Endothelial cell of umbilical vein (primary cell): ENCODE measurements at regions not wholly inside any gene's neighbourhood (a gene's known extent, or its start where the extent isn't known, plus 50 kb on each side); places are given as distances from the start of the nearest gene placed in this dataset.

Experiments used
- BruUV-seq: library from RNA; stranded (reverse); fragments of 400-500 nt; replicated peaks from 2 replicates; lab custom pipeline; 2021; lab: Mats Ljungman, UMichigan
- CTCF ChIA-PET: fragments of 300-600, 350-600 bp; sonication (Branson Sonifier 250); formaldehyde crosslinking; loops from one replicate; lab custom pipeline; 2021; ENCODE audit warnings: antibody characterized with exemption, inconsistent platforms; lab: Charles Lee
- POLR2A ChIA-PET: fragments of 300-600, 350-600 bp; sonication (Branson Sonifier 250); formaldehyde crosslinking; loops from one replicate; lab custom pipeline; 2021; ENCODE audit warnings: antibody characterized with exemption, inconsistent platforms; lab: Charles Lee
- DNase-seq: peaks from one replicate; pipeline ENCODE4 v3.0.0-alpha.2; 2011; ENCODE audit warnings: low read depth, low spot score
- FAIRE-seq: peaks from 2 replicates; lab custom pipeline; 2011; peaks lifted over from hg19 to GRCh38; lab: Jason Lieb, UNC
- H2AFZ ChIP-seq: 2 replicates; pipeline ENCODE4 v1.6.0; 2012; ENCODE audit warnings: low read depth, low read length, control low read depth, inconsistent platforms
- H3K27ac ChIP-seq: 2 replicates; pipeline ENCODE4 v1.5.1; 2011; ENCODE audit warnings: low read depth, mild to moderate bottlenecking, control low read depth, low read length, moderate library complexity; ENCODE audit not compliant: insufficient read depth
- H3K27me3 ChIP-seq, 2 experiments: 2 replicates each; pipeline versions ENCODE4 v1.6.0 to v1.6.1; 2011; ENCODE audit warnings: low read length in 2 of 2, mixed read lengths in 1 of 2; ENCODE audit not compliant: control insufficient read depth in 2 of 2, insufficient read depth in 2 of 2
- H3K36me3 ChIP-seq, 2 experiments: 2 replicates in 1 of 2; 3 replicates in 1 of 2; pipeline ENCODE4 v1.5.1; 2011; ENCODE audit warnings: low read length in 2 of 2, mild to moderate bottlenecking in 1 of 2, moderate library complexity in 1 of 2; ENCODE audit not compliant: control insufficient read depth in 2 of 2, insufficient read depth in 2 of 2; ENCODE audit errors: extremely low read depth in 1 of 2
- H3K4me1 ChIP-seq: 3 replicates; pipeline ENCODE4 v1.5.1; 2011; ENCODE audit warnings: mild to moderate bottlenecking, low read length; ENCODE audit not compliant: control insufficient read depth, insufficient read depth; ENCODE audit errors: extremely low read depth
- H3K4me2 ChIP-seq: 2 replicates; pipeline ENCODE4 v1.6.1; 2011; ENCODE audit warnings: low read length, control low read depth, mixed read lengths; ENCODE audit not compliant: insufficient read depth
- H3K4me3 ChIP-seq, 3 experiments: fragments of 200-600 bp in 1 of 3; sonication (generic), shearing (Covaris generic) in 1 of 3; replicated peaks in 1 of 3; 2 replicates each; pipeline ENCODE4 v1.5.1; 2011 to 2016; ENCODE audit warnings: control low read depth in 3 of 3, low read length in 3 of 3, mild to moderate bottlenecking in 2 of 3, inconsistent platforms in 1 of 3, low read depth in 1 of 3, moderate library complexity in 1 of 3; ENCODE audit not compliant: insufficient read depth in 1 of 3
- H3K79me2 ChIP-seq: 2 replicates; pipeline ENCODE4 v1.6.0; 2012; ENCODE audit warnings: low read length, inconsistent platforms; ENCODE audit not compliant: control insufficient read depth, insufficient read depth
- H3K9ac ChIP-seq: replicated peaks from 2 replicates; pipeline ENCODE3; 2011; ENCODE audit warnings: low read length, control low read depth; ENCODE audit not compliant: insufficient read depth; ENCODE audit errors: extremely low read depth
- H3K9me1 ChIP-seq: replicated peaks from 3 replicates; pipeline ENCODE4 v1.6.0; 2011; ENCODE audit warnings: mild to moderate bottlenecking, low read length; ENCODE audit not compliant: control insufficient read depth, insufficient read depth; ENCODE audit errors: extremely low read depth
- H3K9me3 ChIP-seq: replicated peaks from 2 replicates; pipeline ENCODE4 v1.5.1; 2012; ENCODE audit warnings: low read length, inconsistent platforms; ENCODE audit not compliant: control insufficient read depth, insufficient read depth
- H4K20me1 ChIP-seq: replicated peaks from 2 replicates; pipeline ENCODE3; 2011; ENCODE audit warnings: mild to moderate bottlenecking, low read length; ENCODE audit not compliant: control insufficient read depth, insufficient read depth; ENCODE audit errors: extremely low read depth
- CTCF ChIP-seq, 2 donors: IDR thresholded peaks; 1 replicate in 1 of 2; 2 replicates in 1 of 2; pipeline ENCODE4 v1.5.1; 2011; ENCODE audit warnings: low read length in 2 of 2, mild to moderate bottlenecking in 2 of 2, moderate library complexity in 2 of 2, control low read depth in 1 of 2, inconsistent platforms in 1 of 2, low read depth in 1 of 2; ENCODE audit not compliant: insufficient read depth in 1 of 2; ENCODE audit errors: extremely low read depth in 1 of 2
- EZH2 ChIP-seq: IDR thresholded peaks from 2 replicates; pipeline ENCODE4 v1.6.1; 2012; ENCODE audit warnings: borderline replicate concordance, low read depth, mild to moderate bottlenecking, moderate library complexity, low read length, inconsistent platforms; ENCODE audit not compliant: severe bottlenecking
- FOS ChIP-seq: IDR thresholded peaks from 2 replicates; pipeline ENCODE4 v1.6.1; 2011; ENCODE audit warnings: mild to moderate bottlenecking, low read length, moderate library complexity, borderline replicate concordance; ENCODE audit not compliant: insufficient read depth
- GATA2 ChIP-seq: IDR thresholded peaks from 2 replicates; pipeline ENCODE4 v1.7.0; 2011; ENCODE audit warnings: low read depth, mild to moderate bottlenecking, moderate library complexity, mixed read lengths, low read length; ENCODE audit not compliant: insufficient read length, insufficient read depth
- JUN ChIP-seq: IDR thresholded peaks from 2 replicates; pipeline ENCODE4 v1.6.1; 2011; ENCODE audit warnings: borderline replicate concordance, low read depth; ENCODE audit not compliant: insufficient read length, insufficient read depth
- MAX ChIP-seq: IDR thresholded peaks from 2 replicates; pipeline ENCODE4 v1.6.1; 2011; ENCODE audit not compliant: insufficient read depth, insufficient read length
- MYC ChIP-seq: IDR thresholded peaks from one replicate; pipeline ENCODE4 v1.6.1; 2011; ENCODE audit warnings: mild to moderate bottlenecking, low read depth, low read length
- POLR2A ChIP-seq: IDR thresholded peaks from 2 replicates; pipeline ENCODE4 v1.6.1; 2012; ENCODE audit warnings: low read depth, mild to moderate bottlenecking, control low read depth, low read length
- POLR2AphosphoS5 ChIP-seq: IDR thresholded peaks from 2 replicates; pipeline ENCODE4 v1.6.1; 2012; ENCODE audit warnings: low read depth, mild to moderate bottlenecking, control low read depth, low read length, moderate library complexity; ENCODE audit not compliant: insufficient read depth
- dilution Hi-C: fragments of 300-500 bp; cut with MboI; formaldehyde crosslinking; loops from one replicate; pipeline ENCODE4 v1.15.0; 2019; ENCODE audit warnings: low sequenced_read_pairs; ENCODE audit not compliant: extremely low pct_ligation_motif_present
- intact Hi-C: fragments of 100-400 bp; cut with micrococcal nuclease; formaldehyde crosslinking; loops from one replicate; pipeline ENCODE4 v1.10.0; 2022

DNA sequence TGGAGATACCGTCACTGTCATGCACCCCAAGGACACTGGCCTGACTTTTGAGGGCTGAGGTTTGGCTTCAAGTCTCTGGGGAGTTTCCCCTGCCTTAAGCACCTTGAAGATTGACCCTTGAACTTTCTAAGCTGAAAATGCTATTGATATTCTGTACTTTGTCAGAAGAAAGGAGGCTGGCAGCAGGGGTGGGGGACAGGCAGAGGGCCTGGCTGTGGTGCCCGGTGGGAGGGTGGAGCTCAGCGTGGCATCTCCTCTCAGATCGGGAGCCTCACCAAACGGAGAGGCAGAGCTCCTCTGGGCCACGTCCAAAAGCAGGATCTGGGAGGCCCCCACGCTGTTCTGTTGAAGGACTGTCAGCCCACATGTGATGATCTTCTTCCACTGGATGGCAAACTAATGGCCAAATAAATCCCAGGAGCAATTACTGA, 305.2 kb upstream of the IRX3 start:
- no peaks in the 10 kb centered on the region for H3K36me3 ChIP-seq
- DNase-seq (no peak), FAIRE-seq (no peak)
- no peaks in the 10 kb centered on the region for H3K9me3 ChIP-seq
- BruUV-seq, result no TSS peak
- TF ChIP-seq JUN, result no peak
- no peak for TF ChIP-seq EZH2
- no peak for TF ChIP-seq MAX
- TF ChIP-seq POLR2A, result no peak
- no peak for TF ChIP-seq GATA2
- TF ChIP-seq MYC, result no peak
- no peak for TF ChIP-seq CTCF (IDR thresholded peaks at IDR 0.05; ENCODE audit: extremely low read depth in 1 of 2, insufficient read depth in 1 of 2, low read depth in 1 of 2, low read length in 2 of 2)
- no peak for TF ChIP-seq FOS
- TF ChIP-seq POLR2AphosphoS5, result no peak
- dilution Hi-C loops, result no loop called here
- no peak overlapping the region for H2AFZ ChIP-seq
- intact Hi-C loops, result no loop called here
- H3K27ac ChIP-seq, result no peak overlapping the region
- no peaks in the 10 kb centered on the region for H3K4me1 ChIP-seq
- H3K79me2 ChIP-seq, result no peaks in the 10 kb centered on the region
- no peak overlapping the region for H3K4me2 ChIP-seq
- no peaks in the 10 kb centered on the region for H4K20me1 ChIP-seq
- no peaks in the 10 kb centered on the region for H3K9me1 ChIP-seq
- no peak overlapping the region for H3K9ac ChIP-seq
- POLR2A ChIA-PET, result no interaction called here
- CTCF ChIA-PET, result no interaction called here
- H3K4me3 ChIP-seq, result no peak overlapping the region
- H3K27me3 ChIP-seq, result no peaks in the 10 kb centered on the region
